C1 segment of cervical spinal cord (tissue), 14 donors: ENCODE measurements at regions not wholly inside any gene's neighbourhood (a gene's known extent, or its start where the extent isn't known, plus 50 kb on each side); places are given as distances from the start of the nearest gene placed in this dataset.

Experiments
- DNase-seq, 14 donors: peaks; one replicate each; lab custom pipeline; 2025; lab: John Stamatoyannopoulos, UW

DNA sequence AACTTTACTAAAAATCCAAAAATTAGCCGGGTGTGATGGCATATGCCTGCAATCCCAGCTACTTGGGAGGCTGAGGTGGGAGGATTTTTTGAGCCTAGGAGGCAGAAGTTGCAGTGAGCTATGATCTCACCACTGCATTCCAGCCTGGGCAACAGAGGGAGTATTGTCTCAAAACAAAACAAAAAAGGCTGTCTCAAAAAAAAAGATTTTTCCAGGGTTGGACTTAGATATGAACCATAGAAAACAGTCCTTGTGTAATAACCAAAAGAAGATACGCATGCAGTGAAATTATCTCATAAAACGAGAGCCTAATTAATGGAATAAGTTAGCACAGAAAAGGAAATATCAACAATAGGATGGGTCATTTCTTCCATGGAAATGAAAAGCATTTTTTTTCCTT, 320.4 kb upstream of the RASGRP1 start:
- no peak for DNase-seq

DNA sequence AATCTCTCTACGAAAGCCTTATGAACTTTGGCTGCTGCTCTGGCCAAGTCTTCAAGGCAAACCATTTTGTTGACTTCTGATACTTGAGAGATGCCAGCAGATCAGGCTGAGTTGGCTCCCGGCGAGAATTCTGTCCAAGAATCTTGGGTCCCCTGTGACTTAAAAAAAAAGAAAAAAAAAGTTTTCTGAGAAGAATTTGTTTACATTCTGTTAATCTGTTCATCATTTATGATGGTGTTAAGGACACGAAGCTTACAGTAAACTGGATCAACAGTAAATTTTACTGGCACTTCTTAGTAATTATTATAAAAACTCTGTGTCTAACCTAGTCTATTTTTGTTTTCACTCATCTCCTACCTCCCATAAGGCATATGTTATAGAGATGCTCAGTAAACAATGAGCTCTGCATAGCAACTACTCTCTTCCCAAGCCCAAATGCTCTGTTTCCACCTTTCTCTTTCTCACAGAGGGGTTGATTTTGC, 320.9 kb upstream of the RASGRP1 start:
- no peak for DNase-seq

DNA sequence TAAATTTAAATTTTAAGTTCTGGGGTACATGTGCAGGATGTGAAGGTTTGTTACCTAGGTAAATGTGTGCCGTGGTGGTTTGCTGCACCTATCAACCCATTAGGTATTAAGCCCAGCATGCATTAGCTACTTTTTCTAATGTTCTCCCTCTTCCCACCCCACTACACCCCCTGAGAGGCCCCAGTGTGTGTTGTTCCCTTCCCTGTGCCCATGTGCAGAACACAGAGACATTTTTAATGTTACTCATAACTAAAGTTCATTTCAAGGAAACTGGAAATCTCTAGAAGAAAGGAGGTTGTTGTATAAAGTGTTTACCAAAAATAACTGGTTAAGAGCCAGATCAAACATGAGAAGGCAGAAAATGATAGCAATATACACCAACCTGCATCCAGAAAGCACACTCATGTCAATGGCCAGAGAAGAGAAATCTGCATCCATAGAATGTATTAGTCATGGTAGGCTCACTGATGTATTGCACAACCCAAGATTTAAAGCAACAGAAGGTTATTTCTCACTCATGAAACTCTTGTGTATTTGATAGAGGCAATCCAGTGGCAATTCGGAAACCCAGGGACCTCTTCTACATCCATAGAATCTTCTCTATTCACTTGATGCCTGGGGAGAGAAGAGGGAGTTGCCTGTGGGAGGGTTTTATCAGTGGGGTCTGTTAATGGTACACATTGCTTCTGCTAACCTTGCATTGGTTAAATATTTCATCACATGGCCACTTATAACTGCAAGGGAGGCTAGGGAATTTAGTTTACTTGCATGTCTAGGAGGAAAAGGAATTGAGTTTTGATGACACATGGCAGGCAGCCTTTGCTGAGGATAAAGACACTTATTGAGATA, 321.9 kb upstream of the RASGRP1 start:
- no peak for DNase-seq

DNA sequence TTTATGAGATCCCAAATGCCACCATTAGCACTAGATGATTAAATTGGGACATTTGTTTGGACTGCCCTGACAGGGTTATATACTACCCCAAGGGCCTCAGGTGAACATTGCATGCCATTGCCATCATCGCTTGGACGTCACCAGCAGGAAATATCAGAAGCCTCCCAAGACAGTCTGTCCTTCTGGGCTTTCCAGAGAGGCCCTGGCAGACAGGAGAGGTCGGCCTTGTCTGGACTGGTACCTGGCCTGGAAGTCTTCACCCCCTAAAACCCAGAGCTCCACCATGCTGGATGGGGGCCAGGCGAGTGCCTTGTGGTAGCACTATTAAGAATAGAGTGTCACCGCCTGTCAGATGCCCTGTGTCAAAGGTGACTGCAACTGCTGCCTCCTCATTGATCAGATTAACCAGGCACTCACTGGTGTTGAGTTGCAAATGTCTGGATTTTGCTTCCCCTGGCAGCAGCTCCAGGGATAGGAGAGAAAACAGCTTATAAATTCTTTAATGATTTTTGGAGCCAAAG, 324.1 kb upstream of the RASGRP1 start:
- no peak for DNase-seq

DNA sequence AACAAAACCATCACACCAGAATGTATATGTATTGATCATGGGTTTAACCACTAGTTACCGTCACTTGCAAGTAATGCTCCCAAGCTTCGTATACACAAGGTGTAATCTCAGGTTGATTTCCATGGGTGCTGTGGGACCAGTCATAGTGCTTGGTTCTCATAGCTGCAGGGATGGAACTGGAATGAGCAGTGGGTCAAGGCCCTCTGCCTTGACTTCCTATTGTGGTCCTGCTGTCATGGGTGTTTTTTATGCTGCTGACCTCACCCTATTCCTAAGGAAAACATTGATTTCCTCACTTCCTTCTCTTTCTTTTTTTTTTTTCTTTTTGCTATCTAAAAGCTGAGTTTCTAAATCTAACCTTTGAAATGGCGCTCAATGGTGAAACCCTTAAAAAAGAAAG, 325.6 kb upstream of the RASGRP1 start:
- DNase-seq, result no peak

DNA sequence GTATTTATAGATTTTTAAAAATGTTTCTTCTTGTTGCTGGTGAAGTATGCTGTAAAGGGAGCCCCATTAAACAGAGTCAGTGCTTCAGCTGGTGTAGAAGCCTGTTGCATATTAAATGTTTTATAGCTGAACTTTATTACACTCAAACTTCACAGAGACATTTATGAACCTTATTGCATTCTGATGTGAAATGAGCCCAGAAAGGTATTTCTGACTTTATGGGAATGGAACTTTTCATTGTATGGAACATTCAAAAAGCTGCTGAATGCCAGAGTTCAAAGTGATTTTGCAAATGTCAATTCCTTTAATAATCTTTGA, 329.3 kb upstream of the RASGRP1 start:
- DNase-seq, result no peak

DNA sequence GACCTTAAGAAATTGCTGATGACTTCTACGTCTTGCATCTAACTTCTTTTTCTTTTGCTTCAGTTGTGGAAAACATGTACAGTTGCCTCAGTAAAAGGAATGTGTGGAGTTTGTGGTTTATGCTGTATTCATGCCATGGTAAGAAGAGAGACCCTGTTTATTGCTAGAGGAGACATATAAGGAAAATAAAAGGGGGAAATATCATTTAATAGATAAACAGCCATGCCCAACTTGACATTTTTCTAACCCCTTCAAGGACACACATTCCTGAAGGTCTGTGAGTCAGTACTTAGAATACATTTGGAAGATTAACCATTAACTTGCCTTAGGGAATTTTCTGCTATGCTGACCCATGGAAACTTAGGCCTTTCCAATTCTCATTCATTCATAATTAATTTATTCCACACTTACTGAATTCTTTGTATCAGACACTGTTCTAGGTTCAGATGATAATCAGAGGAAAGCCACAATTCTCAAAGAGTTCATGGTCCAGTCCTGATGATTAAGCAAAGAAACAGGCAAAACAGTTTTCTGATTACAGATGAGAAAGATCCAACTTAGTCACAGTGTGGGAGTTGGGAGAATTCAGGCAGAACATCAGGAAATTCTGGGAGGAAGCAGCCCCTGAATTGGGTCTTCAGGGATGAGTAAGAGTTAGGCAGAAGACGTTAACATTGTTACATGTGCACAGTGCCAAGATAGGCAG, 329.8 kb upstream of the RASGRP1 start:
- DNase-seq, result no peak

DNA sequence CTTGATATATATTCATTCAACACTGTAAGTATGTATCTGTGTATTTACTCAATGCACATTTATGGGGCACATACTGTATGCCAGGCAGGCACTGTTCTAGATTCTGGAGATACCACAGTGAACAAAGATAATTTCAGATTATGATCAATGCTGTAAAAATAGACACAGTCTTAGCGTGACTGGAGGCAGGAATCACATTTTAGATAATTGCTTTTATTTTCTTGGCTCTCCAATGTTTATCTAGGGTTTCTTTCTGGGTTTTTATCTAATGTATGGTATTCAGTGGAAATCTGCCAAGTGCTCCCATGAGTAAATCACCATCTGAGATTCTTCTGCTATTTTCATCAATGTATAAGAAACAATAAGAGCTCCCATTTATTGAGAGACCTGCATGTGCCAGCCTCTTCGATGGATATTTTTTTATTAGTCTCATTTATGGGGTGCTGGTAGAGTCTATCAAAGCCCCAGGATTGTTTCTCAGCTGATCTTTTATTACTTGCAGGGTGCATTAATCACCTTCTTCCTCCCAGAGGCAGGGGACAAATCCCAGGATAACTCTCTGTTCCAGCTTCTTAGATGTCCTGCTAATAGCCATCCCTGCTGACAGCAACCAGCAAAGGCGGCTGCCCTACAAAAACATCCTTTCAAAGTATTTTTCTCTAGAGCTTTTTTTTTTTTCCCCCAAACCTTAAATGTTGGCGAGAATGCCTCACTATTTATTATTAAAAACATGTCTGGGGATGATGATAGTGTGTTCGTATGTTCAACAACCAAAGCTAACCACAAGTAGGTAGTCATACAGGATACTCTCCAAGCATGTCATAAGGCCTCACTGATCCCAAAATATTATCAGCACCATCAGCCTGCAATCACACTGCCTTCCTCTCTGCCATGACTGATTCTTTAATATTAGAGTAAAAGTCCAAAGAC, 331.0 kb upstream of the RASGRP1 start:
- no peak for DNase-seq

DNA sequence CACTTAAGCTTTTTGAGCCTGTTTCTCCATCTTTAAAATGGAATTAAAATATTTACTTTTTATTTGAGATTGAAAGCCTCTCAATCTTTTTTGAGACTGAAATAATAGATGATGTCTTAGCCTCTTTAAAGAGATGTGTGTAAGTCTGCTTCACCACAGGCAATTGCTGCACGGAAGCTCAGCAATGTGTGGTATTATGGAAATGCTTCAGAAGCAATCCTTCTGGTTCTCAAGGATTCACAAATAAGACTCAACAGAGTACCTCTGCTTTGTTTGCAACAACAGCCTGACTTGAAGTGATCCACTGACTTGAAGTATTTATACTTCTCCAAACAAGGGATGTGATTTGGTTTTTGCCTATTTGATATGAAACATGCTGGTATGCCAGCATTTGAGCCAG, 332.0 kb upstream of the RASGRP1 start:
- DNase-seq, result no peak

DNA sequence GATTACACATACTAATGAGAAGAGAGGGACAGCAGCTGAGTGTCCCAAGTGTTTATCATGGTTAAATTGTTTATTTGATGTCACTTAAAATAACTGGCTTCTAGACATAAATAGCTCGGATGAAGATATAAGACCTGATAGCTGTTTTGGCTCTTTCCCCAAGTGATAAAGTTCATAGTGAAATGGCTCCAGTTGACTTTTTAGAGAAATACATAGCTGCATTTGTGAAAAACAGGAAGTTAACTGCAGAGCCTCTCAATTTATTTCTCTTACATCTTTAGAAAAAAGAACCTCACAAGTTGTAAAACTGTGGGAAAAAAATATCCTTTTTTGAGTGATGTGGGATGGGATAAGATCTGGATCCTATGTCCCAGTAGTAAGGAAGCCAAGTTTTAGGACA, 332.9 kb upstream of the RASGRP1 start:
- no peak for DNase-seq

DNA sequence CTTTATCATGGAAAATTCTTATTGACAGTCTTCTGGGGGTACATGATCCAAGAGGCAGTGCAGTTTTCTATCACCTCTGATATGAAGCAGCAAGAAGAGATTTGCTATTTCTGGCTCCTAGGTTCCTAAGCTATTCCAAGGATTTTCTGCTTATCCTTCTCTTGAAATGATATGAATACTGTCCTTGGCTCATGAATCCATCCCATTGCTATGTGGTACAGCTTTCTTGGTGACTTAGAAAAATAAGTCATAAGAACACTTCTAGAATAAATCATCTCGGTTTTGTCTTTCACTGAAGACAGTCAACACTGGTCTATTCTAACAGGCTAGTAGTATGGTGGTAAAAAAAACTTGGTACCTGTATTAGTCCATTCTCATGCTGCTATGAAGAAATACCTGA, 333.6 kb upstream of the RASGRP1 start:
- no peak for DNase-seq

DNA sequence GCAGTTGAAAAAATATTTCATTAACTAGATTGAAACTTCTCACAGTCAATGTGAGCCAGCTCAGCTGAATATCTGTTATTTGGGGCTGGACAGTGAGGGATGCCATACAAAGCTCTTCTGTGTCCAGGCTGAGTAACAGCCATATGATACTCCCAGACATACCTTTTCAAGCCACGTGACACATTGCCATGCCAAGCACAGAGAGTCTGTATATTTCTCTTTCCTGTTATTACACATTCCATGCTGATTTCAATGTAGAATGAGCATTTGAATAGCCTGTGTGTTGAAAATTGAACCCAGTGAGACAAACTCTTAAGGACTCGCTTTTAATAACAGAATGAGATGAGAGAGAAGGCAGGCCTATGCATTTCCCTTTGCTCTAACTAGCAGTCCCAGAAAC, 334.7 kb upstream of the RASGRP1 start:
- DNase-seq, result no peak

DNA sequence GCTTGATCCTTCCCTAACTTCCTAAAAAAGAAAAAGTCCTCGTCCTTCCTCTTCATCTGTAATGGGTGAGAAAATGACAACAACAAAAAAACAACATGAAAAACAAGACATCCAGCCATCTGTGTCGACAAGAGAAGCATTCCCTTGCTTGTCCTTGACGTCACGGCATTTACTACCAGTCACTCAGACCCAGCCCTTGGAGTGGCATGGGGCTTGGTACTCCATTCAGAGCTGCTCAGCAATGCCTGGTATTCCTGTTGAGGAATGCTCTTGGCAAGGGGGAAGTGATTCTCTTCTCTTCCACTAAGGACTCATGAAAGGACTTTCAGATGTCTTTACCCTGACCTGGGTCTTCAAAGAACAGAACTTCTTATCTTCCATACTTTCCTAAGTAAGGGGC, 339.7 kb upstream of the RASGRP1 start:
- DNase-seq, result no peak

DNA sequence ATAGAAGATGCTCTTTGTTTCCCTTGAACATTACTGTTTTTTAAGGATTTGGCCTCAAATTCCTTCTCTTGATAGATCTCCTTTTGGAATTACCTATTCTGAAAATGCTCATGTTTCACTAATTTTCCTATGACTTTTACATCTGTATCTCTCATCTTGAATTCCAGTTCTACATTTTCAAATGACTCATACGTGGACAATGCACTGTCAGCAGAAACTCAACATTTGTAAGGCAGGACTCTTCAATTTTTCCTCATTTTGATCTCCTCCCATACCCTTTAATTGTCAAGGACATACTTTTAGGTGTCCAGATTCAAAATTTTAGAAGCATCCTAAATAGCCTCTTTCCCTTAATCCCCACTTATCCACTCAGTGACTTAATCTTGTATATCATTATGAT, 341.0 kb upstream of the RASGRP1 start:
- no peak for DNase-seq

DNA sequence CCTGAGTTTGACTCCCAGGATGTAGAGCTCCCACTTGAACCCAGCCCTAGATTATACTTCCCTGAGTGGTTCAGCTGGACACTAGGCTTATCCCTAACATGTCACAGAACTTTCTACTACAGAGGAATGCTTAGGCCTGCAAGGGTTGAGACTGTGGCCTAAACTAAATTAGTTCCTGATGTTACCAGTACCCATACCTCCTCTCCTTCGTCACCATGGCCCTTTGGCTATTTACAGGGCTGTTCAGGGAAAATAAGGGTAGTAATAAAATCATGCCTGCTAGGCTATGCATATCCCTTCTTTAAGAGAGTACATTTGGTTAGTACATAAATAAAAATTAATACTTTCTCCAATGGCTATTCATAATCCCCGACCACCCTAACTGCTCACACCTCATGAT, 356.4 kb upstream of the RASGRP1 start:
- no peak for DNase-seq

DNA sequence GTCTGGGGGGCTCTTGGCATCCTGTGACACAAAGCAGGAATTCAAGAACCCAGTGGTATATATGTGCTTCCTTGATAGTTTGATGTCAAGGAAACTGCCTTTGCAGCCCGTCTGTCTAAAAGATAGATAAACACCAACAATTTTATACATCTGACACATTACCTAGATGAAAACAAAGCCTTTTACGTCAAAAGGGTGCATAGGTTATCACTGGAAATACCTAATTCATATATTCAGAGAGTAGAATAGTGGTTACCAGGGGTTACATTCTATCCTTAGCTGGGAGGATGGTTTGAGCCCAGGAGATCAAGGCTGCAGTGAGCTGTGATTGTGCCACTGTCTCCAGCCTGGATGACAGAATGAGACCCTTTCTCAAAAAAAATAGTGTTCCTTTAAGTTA, 356.9 kb upstream of the RASGRP1 start:
- DNase-seq, result no peak

DNA sequence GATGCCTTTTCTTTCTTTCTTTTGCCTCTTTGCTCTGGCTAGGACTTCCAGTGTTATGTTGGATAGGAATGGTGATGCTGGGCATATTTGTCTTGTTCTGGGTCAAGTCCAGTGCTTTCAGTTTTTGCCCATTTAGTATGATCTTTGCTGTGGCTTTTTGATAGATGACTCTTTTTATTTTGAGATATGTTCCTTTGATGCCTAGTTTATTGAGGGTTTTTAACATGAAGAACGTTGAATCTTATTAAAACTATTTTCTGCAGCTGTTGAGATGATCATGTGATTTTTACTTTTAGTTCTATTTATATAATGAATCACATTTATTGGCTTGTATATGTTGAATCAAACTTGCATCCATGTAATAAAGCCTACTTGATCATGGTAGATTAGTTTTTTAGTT, 363.8 kb upstream of the RASGRP1 start:
- no peak for DNase-seq

DNA sequence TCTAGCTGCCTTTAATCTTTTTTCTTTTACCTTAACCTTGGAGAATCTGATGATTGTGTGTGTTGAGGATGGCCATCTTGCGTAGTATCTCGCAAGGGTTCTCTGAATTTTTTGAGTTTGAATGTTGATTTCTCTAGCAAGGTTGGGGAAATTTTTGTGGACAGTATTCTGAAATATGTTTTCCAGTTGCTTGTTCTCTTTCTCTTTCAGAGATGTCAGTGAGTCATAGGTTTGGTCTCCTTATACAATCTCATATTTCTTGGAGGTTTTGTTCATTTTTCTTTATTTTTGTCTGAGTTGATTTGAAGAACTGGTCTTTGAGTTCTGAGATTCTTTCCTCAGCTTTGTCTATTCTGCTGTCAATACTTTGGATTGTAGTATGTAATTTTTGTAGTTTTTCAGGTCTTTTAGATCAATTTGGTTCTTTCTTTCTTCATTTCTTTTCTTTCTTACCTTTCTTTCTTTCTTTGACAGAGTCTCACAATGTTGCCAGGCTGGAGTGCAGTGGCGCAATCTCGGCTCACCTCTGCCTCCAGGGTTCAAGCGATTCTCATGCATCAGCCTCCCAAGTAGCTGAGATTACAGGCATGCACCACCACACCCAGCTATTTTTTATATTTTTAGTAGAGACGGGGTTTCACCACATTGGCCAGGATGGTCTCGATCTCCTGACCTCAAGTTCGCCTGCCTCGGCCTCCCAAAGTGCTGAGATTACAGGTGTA, 366.4 kb upstream of the RASGRP1 start:
- no peak for DNase-seq

DNA sequence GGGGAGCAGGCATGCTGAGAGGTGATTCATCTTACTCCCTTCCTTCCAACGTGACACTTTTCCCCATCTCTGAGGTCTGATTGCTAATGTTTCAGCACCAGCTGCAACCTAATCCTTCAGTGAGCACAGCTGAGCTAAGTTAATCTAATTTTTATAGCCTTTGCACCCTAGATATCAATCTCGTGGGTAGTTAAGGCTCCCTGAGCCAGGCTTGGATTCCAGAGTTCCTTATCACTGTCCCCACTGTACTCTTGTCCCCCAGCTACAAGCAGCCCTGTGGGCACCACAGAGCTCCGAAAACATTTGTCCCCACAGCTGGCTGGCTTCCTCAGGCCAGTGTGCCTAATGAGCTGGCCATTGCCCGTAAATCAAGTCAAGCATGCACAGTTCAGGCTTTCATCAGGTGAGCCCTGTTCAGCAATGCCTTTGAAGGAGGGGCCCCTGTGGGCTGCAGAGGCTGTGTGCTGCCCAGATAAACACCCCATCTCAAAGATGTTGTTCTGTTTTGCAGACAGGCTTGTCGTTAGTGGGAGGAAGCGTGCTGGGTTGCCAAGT, 376.9 kb upstream of the RASGRP1 start:
- no peak for DNase-seq

DNA sequence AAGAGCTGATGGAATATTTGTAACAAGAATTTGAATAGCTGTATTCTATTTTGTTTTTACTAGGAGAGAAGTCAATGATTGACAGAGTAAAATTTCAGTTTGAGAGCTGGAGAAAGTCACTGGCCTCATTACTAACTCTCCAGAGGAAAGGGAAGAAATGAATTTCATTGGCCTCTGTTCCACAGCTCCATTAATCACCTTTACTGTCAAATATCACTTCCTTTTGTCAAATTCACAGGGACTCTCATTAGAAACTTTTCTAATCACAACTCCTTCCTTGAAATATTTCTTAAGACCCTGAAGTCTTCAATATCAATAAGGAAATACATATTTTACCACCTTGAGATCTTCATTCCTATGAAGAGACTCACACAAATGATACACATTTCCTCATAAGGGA, 379.9 kb upstream of the RASGRP1 start:
- no peak for DNase-seq
